ENCODE measurements at regions not wholly inside any gene's neighbourhood (a gene's known extent, or its start where the extent isn't known, plus 50 kb on each side); places are given as distances from the start of the nearest gene placed in this dataset.

DNA sequence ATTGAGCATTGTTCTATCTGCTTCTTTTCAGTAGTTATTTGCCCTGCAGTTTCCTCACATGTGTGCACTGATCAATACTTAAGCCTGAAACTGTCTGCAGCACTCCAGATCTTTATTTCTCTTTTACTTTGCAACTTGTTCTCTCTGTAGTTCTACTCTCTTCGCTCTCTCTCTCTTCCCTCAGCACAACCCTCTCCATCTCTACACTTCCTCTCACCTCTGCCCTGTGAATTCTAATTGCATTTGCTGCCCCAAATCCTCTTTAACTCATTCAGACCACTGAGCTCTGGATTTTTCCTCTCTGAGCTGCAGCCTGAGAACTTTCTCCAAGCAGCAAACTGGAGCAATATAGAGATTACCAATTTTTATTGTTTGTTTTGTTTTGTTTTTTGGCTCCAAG is 1035.5 kb downstream of the FSCB start:
- TF ChIP-seq, protein P1, sequence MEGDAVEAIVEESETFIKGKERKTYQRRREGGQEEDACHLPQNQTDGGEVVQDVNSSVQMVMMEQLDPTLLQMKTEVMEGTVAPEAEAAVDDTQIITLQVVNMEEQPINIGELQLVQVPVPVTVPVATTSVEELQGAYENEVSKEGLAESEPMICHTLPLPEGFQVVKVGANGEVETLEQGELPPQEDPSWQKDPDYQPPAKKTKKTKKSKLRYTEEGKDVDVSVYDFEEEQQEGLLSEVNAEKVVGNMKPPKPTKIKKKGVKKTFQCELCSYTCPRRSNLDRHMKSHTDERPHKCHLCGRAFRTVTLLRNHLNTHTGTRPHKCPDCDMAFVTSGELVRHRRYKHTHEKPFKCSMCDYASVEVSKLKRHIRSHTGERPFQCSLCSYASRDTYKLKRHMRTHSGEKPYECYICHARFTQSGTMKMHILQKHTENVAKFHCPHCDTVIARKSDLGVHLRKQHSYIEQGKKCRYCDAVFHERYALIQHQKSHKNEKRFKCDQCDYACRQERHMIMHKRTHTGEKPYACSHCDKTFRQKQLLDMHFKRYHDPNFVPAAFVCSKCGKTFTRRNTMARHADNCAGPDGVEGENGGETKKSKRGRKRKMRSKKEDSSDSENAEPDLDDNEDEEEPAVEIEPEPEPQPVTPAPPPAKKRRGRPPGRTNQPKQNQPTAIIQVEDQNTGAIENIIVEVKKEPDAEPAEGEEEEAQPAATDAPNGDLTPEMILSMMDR (IDR thresholded peaks at IDR 0.05) = no peak
- no peak for TF ChIP-seq POLR2A (IDR thresholded peaks at IDR 0.05)

All from thyroid gland (tissue), 4 donors.